Endothelial cell of umbilical vein (primary cell): ENCODE measurements at regions not wholly inside any gene's neighbourhood (a gene's known extent, or its start where the extent isn't known, plus 50 kb on each side); places are given as distances from the start of the nearest gene placed in this dataset.

Source experiments
- CTCF ChIP-seq, 2 donors: IDR thresholded peaks; 1 replicate in 1 of 2; 2 replicates in 1 of 2; pipeline ENCODE4 v1.5.1; 2011; ENCODE audit warnings: low read length in 2 of 2, mild to moderate bottlenecking in 2 of 2, moderate library complexity in 2 of 2, control low read depth in 1 of 2, inconsistent platforms in 1 of 2, low read depth in 1 of 2; ENCODE audit not compliant: insufficient read depth in 1 of 2; ENCODE audit errors: extremely low read depth in 1 of 2
- EZH2 ChIP-seq: IDR thresholded peaks from 2 replicates; pipeline ENCODE4 v1.6.1; 2012; ENCODE audit warnings: borderline replicate concordance, low read depth, mild to moderate bottlenecking, moderate library complexity, low read length, inconsistent platforms; ENCODE audit not compliant: severe bottlenecking
- JUN ChIP-seq: IDR thresholded peaks from 2 replicates; pipeline ENCODE4 v1.6.1; 2011; ENCODE audit warnings: borderline replicate concordance, low read depth; ENCODE audit not compliant: insufficient read length, insufficient read depth
- MAX ChIP-seq: IDR thresholded peaks from 2 replicates; pipeline ENCODE4 v1.6.1; 2011; ENCODE audit not compliant: insufficient read depth, insufficient read length
- MYC ChIP-seq: IDR thresholded peaks from one replicate; pipeline ENCODE4 v1.6.1; 2011; ENCODE audit warnings: mild to moderate bottlenecking, low read depth, low read length
- POLR2A ChIP-seq: IDR thresholded peaks from 2 replicates; pipeline ENCODE4 v1.6.1; 2012; ENCODE audit warnings: low read depth, mild to moderate bottlenecking, control low read depth, low read length
- POLR2AphosphoS5 ChIP-seq: IDR thresholded peaks from 2 replicates; pipeline ENCODE4 v1.6.1; 2012; ENCODE audit warnings: low read depth, mild to moderate bottlenecking, control low read depth, low read length, moderate library complexity; ENCODE audit not compliant: insufficient read depth

- TF ChIP-seq CTCF (IDR thresholded peaks at IDR 0.05; ENCODE audit: extremely low read depth in 1 of 2, insufficient read depth in 1 of 2, low read depth in 1 of 2, low read length in 2 of 2) = no peak
- no peak for TF ChIP-seq MYC
- no peak for TF ChIP-seq POLR2A
- TF ChIP-seq POLR2AphosphoS5 = no peak
- TF ChIP-seq JUN = no peak
- no peak for TF ChIP-seq MAX
- no peak for TF ChIP-seq EZH2
Measured at GRCh38 chr18:54032412-54032811, 192.1 kb downstream of the MBD2 start.
